ENCODE measurements at regions not wholly inside any gene's neighbourhood (a gene's known extent, or its start where the extent isn't known, plus 50 kb on each side); places are given as distances from the start of the nearest gene placed in this dataset.
"Not testable (repeated sequence)": the region's sequence is repeated elsewhere in the genome, so short reads cannot be mapped to it uniquely, and the experiment has no call there.

- intact Hi-C loops (cut with micrococcal nuclease) = no loop called here
These were observed 79.6 kb downstream of the RSPH3 start for GRCh38 chr6:158920311-158920905.

GRCh38 chr6:158919865-158920264 is 80.1 kb downstream of the RSPH3 start:
- intact Hi-C loops (cut with micrococcal nuclease) = no loop called here

- intact Hi-C loops (cut with micrococcal nuclease) = no loop called here
These were observed 83.4 kb downstream of the RSPH3 start for GRCh38 chr6:158916617-158917016.

GRCh38 chr6:158914923-158915322 is 85.1 kb downstream of the RSPH3 start:
- intact Hi-C loops (cut with micrococcal nuclease) = no loop called here

GRCh38 chr6:158913580-158913979 is 86.4 kb downstream of the RSPH3 start:
- intact Hi-C loops (cut with micrococcal nuclease) = no loop called here

GRCh38 chr6:158912655-158913054 is 87.3 kb downstream of the RSPH3 start:
- intact Hi-C loops (cut with micrococcal nuclease) = no loop called here

- intact Hi-C loops (cut with micrococcal nuclease) = no loop called here
These were observed 88.1 kb downstream of the RSPH3 start for GRCh38 chr6:158911746-158912480.

GRCh38 chr6:158910484-158911440 is 89.2 kb downstream of the RSPH3 start:
- intact Hi-C loops (cut with micrococcal nuclease) = no loop called here

- intact Hi-C loops (cut with micrococcal nuclease) = no loop called here
These were observed 90.1 kb downstream of the RSPH3 start for GRCh38 chr6:158909938-158910337.

- intact Hi-C loops (cut with micrococcal nuclease) = no loop called here
These were observed 89.4 kb upstream of the EZR start for GRCh38 chr6:158908606-158909005.

- intact Hi-C loops (cut with micrococcal nuclease) = no loop called here
These were observed 88.8 kb upstream of the EZR start for GRCh38 chr6:158907931-158908330.

- intact Hi-C loops (cut with micrococcal nuclease) = no loop called here
These were observed 87.8 kb upstream of the EZR start for GRCh38 chr6:158906926-158907325.

- intact Hi-C loops (cut with micrococcal nuclease) = no loop called here
These were observed 86.1 kb upstream of the EZR start for GRCh38 chr6:158905277-158905676.

GRCh38 chr6:158903801-158904200 is 84.6 kb upstream of the EZR start:
- intact Hi-C loops (cut with micrococcal nuclease) = no loop called here

GRCh38 chr6:158900663-158901312 is 81.6 kb upstream of the EZR start:
- intact Hi-C loops (cut with micrococcal nuclease) = no loop called here

- intact Hi-C loops (cut with micrococcal nuclease) = no loop called here
These were observed 78.1 kb upstream of the EZR start for GRCh38 chr6:158897236-158897635.

- intact Hi-C loops (cut with micrococcal nuclease) = no loop called here
These were observed 76.5 kb upstream of the EZR start for GRCh38 chr6:158895661-158896060.

- intact Hi-C loops (cut with micrococcal nuclease) = no loop called here
These were observed 75.0 kb upstream of the EZR start for GRCh38 chr6:158894193-158894592.

- intact Hi-C loops (cut with micrococcal nuclease) = no loop called here
These were observed 73.1 kb upstream of the EZR start for GRCh38 chr6:158892266-158892665.

GRCh38 chr6:158891560-158891959 is 72.4 kb upstream of the EZR start:
- intact Hi-C loops (cut with micrococcal nuclease) = not testable (repeated sequence)

- intact Hi-C loops (cut with micrococcal nuclease) = not testable (repeated sequence)
These were observed 69.0 kb upstream of the EZR start for GRCh38 chr6:158888171-158888570.
